Liver (tissue), 8 donors: ENCODE measurements at regions not wholly inside any gene's neighbourhood (a gene's known extent, or its start where the extent isn't known, plus 50 kb on each side); places are given as distances from the start of the nearest gene placed in this dataset.

Experiments
- DNase-seq: peaks from one replicate; pipeline ENCODE4 v3.0.0-alpha.2; 2017; ENCODE audit warnings: low spot score
- H3K27ac ChIP-seq, 2 donors: one replicate each; pipeline ENCODE4 v1.7.0; 2013; ENCODE audit warnings: inconsistent platforms in 2 of 2, low read length in 2 of 2, control low read depth in 1 of 2, low read depth in 1 of 2, mild to moderate bottlenecking in 1 of 2
- H3K27me3 ChIP-seq, 4 donors: one replicate each; pipeline versions ENCODE4 v1.6.1 to v1.7.0; 2013; ENCODE audit warnings: low read length in 3 of 4, inconsistent platforms in 1 of 4, mild to moderate bottlenecking in 1 of 4, moderate library complexity in 1 of 4; ENCODE audit not compliant: control insufficient read depth in 4 of 4, insufficient read depth in 4 of 4
- H3K36me3 ChIP-seq, 4 donors: one replicate each; pipeline versions ENCODE4 v1.6.1 to v1.7.0; 2013; ENCODE audit warnings: low read length in 3 of 4, mild to moderate bottlenecking in 3 of 4, low read depth in 1 of 4, moderate library complexity in 1 of 4; ENCODE audit not compliant: control insufficient read depth in 4 of 4, insufficient read depth in 3 of 4
- H3K4me1 ChIP-seq, 4 donors: one replicate each; pipeline versions ENCODE4 v1.6.1 to v1.7.0; 2013; ENCODE audit warnings: low read length in 3 of 4, mild to moderate bottlenecking in 3 of 4, moderate library complexity in 1 of 4; ENCODE audit not compliant: control insufficient read depth in 4 of 4, insufficient read depth in 4 of 4
- H3K4me3 ChIP-seq, 3 donors: one replicate each; pipeline versions ENCODE4 v1.6.1 to v1.7.0; 2013; ENCODE audit warnings: low read length in 3 of 3, control low read depth in 1 of 3, low read depth in 1 of 3, mild to moderate bottlenecking in 1 of 3
- H3K9ac ChIP-seq, 2 donors: one replicate each; pipeline ENCODE4 v1.7.0; 2013; ENCODE audit warnings: low read length in 2 of 2, mild to moderate bottlenecking in 2 of 2, moderate library complexity in 2 of 2, control low read depth in 1 of 2, low read depth in 1 of 2
- H3K9me3 ChIP-seq, 4 donors: one replicate each; pipeline versions ENCODE4 v1.6.1 to v1.7.0; 2013; ENCODE audit warnings: low read length in 3 of 4; ENCODE audit not compliant: control insufficient read depth in 4 of 4
- CTCF ChIP-seq: fragments of 150-350 bp; IDR thresholded peaks from 2 replicates; pipeline ENCODE4 v1.5.1; 2017; ENCODE audit warnings: improper control_type of control experiment, low read depth, low read length; ENCODE audit not compliant: missing input control
- EGR1 ChIP-seq, 2 donors: IDR thresholded peaks; 2 replicates each; pipeline ENCODE4 v1.6.1; 2016 to 2018; ENCODE audit warnings: antibody characterized with exemption in 2 of 2, low read depth in 2 of 2
- FOXA1 ChIP-seq: IDR thresholded peaks from 2 replicates; pipeline ENCODE4 v1.6.1; 2016; ENCODE audit warnings: antibody characterized with exemption
- FOXA2 ChIP-seq: IDR thresholded peaks from 2 replicates; pipeline ENCODE4 v1.6.1; 2016; ENCODE audit warnings: antibody characterized with exemption
- GABPA ChIP-seq, 2 donors: IDR thresholded peaks in 1 of 2; conservative IDR thresholded peaks in 1 of 2; 2 replicates each; pipeline ENCODE4 v1.6.1; 2016; ENCODE audit warnings: antibody characterized with exemption in 2 of 2, mild to moderate bottlenecking in 1 of 2, moderate library complexity in 1 of 2
- HNF4A ChIP-seq, 2 donors: conservative IDR thresholded peaks; 2 replicates each; pipeline ENCODE4 v1.6.1; 2016; ENCODE audit warnings: antibody characterized with exemption in 2 of 2, mild to moderate bottlenecking in 2 of 2
- HNF4G ChIP-seq: IDR thresholded peaks from 2 replicates; pipeline ENCODE4 v1.6.1; 2016; ENCODE audit warnings: antibody characterized with exemption
- JUND ChIP-seq, 2 donors: IDR thresholded peaks; 2 replicates each; pipeline ENCODE4 v1.6.1; 2016; ENCODE audit warnings: antibody characterized with exemption in 2 of 2
- MAX ChIP-seq: IDR thresholded peaks from 2 replicates; pipeline ENCODE4 v1.6.1; 2016; ENCODE audit warnings: antibody characterized with exemption
- NR2F2 ChIP-seq: IDR thresholded peaks from 2 replicates; pipeline ENCODE4 v1.6.1; 2016; ENCODE audit warnings: antibody characterized with exemption
- RAD21 ChIP-seq, 2 donors: IDR thresholded peaks; 2 replicates each; pipeline ENCODE4 v1.6.1; 2016; ENCODE audit warnings: antibody characterized with exemption in 2 of 2, mild to moderate bottlenecking in 2 of 2
- REST ChIP-seq: IDR thresholded peaks from 2 replicates; pipeline ENCODE4 v1.6.1; 2016; ENCODE audit warnings: antibody characterized with exemption, mild to moderate bottlenecking
- RXRA ChIP-seq, 2 donors: IDR thresholded peaks; 2 replicates each; pipeline ENCODE4 v1.6.1; 2017 to 2018; ENCODE audit warnings: antibody characterized with exemption in 2 of 2, mild to moderate bottlenecking in 1 of 2
- SP1 ChIP-seq: IDR thresholded peaks from 2 replicates; pipeline ENCODE4 v1.6.1; 2018; ENCODE audit warnings: antibody characterized with exemption, mild to moderate bottlenecking
- TAF1 ChIP-seq: conservative IDR thresholded peaks from 2 replicates; pipeline ENCODE4 v1.6.1; 2016; ENCODE audit warnings: antibody characterized with exemption, mild to moderate bottlenecking
- YY1 ChIP-seq: IDR thresholded peaks from 2 replicates; pipeline ENCODE4 v1.6.1; 2016; ENCODE audit warnings: antibody characterized with exemption, mild to moderate bottlenecking
- WGBS: extraction: QIAGEN DNeasy Blood & Tissue Kit; methylation state at CpG from one replicate; pipeline ENCODE4 v1.1.7; 2013; 5-methylcytosine and 5-hydroxymethylcytosine counted together
- TF ChIP-seq, protein P1 (sequence below): IDR thresholded peaks from 2 replicates; pipeline ENCODE4 v1.6.1; 2016; ENCODE audit warnings: antibody characterized with exemption
- TF ChIP-seq, protein P2 (sequence below): IDR thresholded peaks from 2 replicates; pipeline ENCODE4 v1.6.1; 2016; ENCODE audit warnings: antibody characterized with exemption
- donor health status: healthy.
- donor health status: healthy.
- donor health status: healthy.
- donor health status: healthy.
- donor health status: healthy.

DNA sequence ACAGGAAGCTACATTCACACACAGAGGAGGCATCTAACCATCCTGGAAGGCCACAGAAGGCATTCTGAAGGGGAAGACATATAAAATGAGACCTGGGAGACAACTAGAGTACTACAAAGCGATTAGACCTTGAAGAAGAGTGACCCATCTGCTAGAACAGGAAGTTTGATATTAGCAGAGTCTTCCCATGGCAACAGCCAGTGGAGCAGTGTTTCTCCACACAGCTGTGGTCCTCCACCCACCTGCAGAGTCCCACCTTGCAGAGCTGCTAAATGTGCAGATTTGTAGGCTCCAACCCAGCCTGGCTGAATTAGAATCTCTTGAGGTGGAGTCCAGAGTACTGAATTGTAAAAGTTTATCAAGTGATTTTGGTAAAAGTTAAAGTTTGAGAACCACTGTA is 267.0 kb downstream of the CETN3 start:
- no peak for DNase-seq
- Histone ChIP-seq H3K27me3 (no peaks in the 10 kb centered on the region), H3K4me3 (no peak overlapping the region), H3K9me3 (no peaks in the 10 kb centered on the region), H3K36me3 (no peaks in the 10 kb centered on the region), H3K4me1 (no peaks in the 10 kb centered on the region), H3K27ac (no peak overlapping the region), H3K9ac (no peak overlapping the region)
- TF ChIP-seq FOXA1 (no peak), NR2F2 (no peak), CTCF (no peak), HNF4G (no peak), REST (no peak), TAF1 (no peak), GABPA (IDR thresholded peaks at IDR 0.05 in 1 of 2, conservative IDR thresholded peaks at IDR 0.05 in 1 of 2) (no peak), RXRA (IDR thresholded peaks at IDR 0.05) (no peak), SP1 (no peak), YY1 (no peak), EGR1 (IDR thresholded peaks at IDR 0.05; ENCODE audit: low read depth in 2 of 2) (no peak), FOXA2 (no peak), RAD21 (IDR thresholded peaks at IDR 0.05) (no peak), JUND (IDR thresholded peaks at IDR 0.05) (no peak), MAX (no peak), HNF4A (conservative IDR thresholded peaks at IDR 0.05) (no peak)
- TF ChIP-seq, protein P1, sequence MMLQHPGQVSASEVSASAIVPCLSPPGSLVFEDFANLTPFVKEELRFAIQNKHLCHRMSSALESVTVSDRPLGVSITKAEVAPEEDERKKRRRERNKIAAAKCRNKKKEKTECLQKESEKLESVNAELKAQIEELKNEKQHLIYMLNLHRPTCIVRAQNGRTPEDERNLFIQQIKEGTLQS, result no peak
- TF ChIP-seq, protein P2, sequence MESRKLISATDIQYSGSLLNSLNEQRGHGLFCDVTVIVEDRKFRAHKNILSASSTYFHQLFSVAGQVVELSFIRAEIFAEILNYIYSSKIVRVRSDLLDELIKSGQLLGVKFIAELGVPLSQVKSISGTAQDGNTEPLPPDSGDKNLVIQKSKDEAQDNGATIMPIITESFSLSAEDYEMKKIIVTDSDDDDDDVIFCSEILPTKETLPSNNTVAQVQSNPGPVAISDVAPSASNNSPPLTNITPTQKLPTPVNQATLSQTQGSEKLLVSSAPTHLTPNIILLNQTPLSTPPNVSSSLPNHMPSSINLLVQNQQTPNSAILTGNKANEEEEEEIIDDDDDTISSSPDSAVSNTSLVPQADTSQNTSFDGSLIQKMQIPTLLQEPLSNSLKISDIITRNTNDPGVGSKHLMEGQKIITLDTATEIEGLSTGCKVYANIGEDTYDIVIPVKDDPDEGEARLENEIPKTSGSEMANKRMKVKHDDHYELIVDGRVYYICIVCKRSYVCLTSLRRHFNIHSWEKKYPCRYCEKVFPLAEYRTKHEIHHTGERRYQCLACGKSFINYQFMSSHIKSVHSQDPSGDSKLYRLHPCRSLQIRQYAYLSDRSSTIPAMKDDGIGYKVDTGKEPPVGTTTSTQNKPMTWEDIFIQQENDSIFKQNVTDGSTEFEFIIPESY, result no peak
- WGBS, result 80% methylated on average over 1 of the region's 1 CpG
